Cardiac fibroblast (primary cell): ENCODE measurements at regions not wholly inside any gene's neighbourhood (a gene's known extent, or its start where the extent isn't known, plus 50 kb on each side); places are given as distances from the start of the nearest gene placed in this dataset.

Experiments used
- DNase-seq, 2 donors: peaks; one replicate each; pipeline versions ENCODE4 v3.0.0 to v3.0.0-alpha.2; 2010; ENCODE audit warnings: low read depth in 2 of 2
- H3K4me3 ChIP-seq, 2 donors: replicated peaks in 1 of 2; 1 replicate in 1 of 2; 2 replicates in 1 of 2; pipeline ENCODE4 v1.5.1; 2011; ENCODE audit warnings: low read depth in 2 of 2, low read length in 2 of 2, mild to moderate bottlenecking in 2 of 2, moderate library complexity in 1 of 2
- TF ChIP-seq, protein P1 (sequence below): IDR thresholded peaks from one replicate; pipeline ENCODE4 v1.5.1; 2011; ENCODE audit warnings: low read depth, mild to moderate bottlenecking, low read length, inconsistent platforms

DNA sequence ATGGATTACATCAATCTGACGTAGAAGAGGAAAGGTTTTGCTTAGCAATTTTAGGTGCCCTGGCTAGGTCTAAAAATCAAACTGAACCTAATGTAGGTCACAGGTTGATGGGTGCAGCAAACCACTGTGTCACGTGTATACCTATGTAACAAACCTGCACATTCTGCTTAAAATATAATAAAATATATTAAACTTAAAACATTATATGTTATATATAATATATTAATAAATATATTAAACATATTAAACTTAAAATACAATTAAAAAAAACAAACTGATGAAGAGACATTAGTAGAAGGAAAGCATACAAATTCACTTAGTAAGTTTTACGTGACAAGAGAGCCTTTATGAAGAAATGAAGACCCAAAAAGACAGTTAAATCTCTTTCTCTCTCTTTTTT lies 51.7 kb upstream of the FBXL17 start:
- DNase-seq: no peak
- TF ChIP-seq, protein P1, sequence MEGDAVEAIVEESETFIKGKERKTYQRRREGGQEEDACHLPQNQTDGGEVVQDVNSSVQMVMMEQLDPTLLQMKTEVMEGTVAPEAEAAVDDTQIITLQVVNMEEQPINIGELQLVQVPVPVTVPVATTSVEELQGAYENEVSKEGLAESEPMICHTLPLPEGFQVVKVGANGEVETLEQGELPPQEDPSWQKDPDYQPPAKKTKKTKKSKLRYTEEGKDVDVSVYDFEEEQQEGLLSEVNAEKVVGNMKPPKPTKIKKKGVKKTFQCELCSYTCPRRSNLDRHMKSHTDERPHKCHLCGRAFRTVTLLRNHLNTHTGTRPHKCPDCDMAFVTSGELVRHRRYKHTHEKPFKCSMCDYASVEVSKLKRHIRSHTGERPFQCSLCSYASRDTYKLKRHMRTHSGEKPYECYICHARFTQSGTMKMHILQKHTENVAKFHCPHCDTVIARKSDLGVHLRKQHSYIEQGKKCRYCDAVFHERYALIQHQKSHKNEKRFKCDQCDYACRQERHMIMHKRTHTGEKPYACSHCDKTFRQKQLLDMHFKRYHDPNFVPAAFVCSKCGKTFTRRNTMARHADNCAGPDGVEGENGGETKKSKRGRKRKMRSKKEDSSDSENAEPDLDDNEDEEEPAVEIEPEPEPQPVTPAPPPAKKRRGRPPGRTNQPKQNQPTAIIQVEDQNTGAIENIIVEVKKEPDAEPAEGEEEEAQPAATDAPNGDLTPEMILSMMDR: no peak
- no peak overlapping the region for H3K4me3 ChIP-seq

DNA sequence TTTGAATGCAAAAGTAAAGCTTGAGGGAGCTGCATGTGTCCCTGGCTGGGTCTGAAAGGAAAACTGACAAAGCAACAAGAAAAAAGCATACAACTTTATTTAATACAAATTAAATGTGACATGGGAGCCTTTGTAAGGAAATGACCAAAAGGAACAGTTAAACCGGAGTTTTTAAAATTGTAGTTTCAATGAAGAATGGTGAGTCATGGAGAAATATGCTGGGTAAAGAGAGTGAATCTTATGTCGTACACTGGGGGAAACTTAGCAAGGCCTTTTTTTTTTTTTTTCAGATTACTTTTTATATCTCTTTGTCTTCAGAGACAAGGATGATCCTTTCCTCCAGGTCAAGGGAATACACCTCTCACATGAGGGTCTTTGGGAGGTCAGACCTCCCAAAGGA lies 50.1 kb upstream of the FBXL17 start:
- DNase-seq: peak in 1 of 2 donors; percentile 51
- H3K4me3 ChIP-seq: no peak overlapping the region
- TF ChIP-seq, protein P1: no peak
